ENCODE measurements at regions not wholly inside any gene's neighbourhood (a gene's known extent, or its start where the extent isn't known, plus 50 kb on each side); places are given as distances from the start of the nearest gene placed in this dataset.

DNA sequence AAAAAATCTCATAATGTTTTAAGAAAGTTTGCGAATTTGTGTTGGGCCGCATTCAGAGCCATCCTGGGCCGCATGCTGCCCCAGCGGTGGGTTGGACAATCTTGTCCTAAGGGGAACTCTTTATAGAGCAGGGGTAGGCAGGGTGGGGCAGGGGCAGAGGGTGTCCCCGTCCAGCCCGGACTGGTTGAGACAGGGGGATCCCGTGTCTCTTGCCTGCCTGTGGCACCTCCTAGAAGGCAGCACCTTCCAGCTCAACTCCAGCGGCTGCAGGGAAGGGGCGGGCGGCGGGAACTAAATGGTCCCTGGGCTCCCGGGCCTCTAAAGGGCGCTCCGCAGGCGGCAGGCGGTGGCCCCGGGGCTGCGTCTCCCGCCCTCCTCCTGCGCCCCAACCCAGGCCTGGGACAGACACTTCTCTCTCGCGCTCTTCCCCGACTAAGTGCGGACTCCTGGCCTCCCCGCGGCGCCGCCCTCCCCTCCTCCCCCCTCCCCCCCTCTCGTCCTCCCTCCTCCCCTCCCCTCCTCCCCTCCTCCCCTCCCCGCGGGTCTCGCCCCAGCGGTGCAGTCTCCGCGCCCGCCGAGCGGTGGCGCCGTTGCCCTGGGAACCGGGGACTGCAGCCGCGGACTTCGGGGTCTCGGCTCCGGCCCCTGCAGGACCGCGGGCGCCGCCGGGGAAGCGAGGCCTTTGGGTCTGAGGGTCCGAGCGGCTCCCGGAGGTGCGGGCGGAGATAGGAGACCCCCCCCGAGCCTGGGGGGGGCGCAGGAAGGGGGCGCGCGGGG lies 132.6 kb downstream of the MRPL36 start (continued):
- TF ChIP-seq, protein P1, sequence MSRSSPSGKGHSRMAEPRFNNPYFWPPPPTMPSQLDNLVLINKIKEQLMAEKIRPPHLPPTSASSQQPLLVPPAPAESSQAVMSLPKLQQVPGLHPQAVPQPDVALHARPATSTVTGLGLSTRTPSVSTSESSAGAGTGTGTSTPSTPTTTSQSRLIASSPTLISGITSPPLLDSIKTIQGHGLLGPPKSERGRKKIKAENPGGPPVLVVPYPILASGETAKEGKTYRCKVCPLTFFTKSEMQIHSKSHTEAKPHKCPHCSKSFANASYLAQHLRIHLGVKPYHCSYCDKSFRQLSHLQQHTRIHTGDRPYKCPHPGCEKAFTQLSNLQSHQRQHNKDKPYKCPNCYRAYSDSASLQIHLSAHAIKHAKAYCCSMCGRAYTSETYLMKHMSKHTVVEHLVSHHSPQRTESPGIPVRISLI (tag by site-specific recombination; IDR thresholded peaks at IDR 0.05), result no peak
- TF ChIP-seq ZNF341 (tag by site-specific recombination; IDR thresholded peaks at IDR 0.05; ENCODE audit: low read depth), result no peak; the same call in 1 of the 2 replicates
- TF ChIP-seq ZNF514 (tag by site-specific recombination; IDR thresholded peaks at IDR 0.05), result no peak
- TF ChIP-seq SP2 (tag by site-specific recombination; IDR thresholded peaks at IDR 0.05), result 0 out of 2 replicates have a peak, but pooled peaks have one; percentile 10
- TF ChIP-seq, protein P2, sequence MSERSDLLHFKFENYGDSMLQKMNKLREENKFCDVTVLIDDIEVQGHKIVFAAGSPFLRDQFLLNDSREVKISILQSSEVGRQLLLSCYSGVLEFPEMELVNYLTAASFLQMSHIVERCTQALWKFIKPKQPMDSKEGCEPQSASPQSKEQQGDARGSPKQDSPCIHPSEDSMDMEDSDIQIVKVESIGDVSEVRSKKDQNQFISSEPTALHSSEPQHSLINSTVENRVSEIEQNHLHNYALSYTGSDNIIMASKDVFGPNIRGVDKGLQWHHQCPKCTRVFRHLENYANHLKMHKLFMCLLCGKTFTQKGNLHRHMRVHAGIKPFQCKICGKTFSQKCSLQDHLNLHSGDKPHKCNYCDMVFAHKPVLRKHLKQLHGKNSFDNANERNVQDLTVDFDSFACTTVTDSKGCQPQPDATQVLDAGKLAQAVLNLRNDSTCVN (tag by site-specific recombination; optimal IDR thresholded peaks at IDR 0.05), result peak; percentile 69
- peak; percentile 67; the same call in 1 of the 2 replicates for TF ChIP-seq SCRT2 (tag by site-specific recombination; IDR thresholded peaks at IDR 0.05)
- TF ChIP-seq, protein P3, sequence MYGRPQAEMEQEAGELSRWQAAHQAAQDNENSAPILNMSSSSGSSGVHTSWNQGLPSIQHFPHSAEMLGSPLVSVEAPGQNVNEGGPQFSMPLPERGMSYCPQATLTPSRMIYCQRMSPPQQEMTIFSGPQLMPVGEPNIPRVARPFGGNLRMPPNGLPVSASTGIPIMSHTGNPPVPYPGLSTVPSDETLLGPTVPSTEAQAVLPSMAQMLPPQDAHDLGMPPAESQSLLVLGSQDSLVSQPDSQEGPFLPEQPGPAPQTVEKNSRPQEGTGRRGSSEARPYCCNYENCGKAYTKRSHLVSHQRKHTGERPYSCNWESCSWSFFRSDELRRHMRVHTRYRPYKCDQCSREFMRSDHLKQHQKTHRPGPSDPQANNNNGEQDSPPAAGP (tag by site-specific recombination; IDR thresholded peaks at IDR 0.05), result 0 out of 2 replicates have a peak, but pooled peaks have one; percentile 54
- peak; percentile 40 for TF ChIP-seq GLIS1 (tag by site-specific recombination; IDR thresholded peaks at IDR 0.05)
- TF ChIP-seq, protein P4, sequence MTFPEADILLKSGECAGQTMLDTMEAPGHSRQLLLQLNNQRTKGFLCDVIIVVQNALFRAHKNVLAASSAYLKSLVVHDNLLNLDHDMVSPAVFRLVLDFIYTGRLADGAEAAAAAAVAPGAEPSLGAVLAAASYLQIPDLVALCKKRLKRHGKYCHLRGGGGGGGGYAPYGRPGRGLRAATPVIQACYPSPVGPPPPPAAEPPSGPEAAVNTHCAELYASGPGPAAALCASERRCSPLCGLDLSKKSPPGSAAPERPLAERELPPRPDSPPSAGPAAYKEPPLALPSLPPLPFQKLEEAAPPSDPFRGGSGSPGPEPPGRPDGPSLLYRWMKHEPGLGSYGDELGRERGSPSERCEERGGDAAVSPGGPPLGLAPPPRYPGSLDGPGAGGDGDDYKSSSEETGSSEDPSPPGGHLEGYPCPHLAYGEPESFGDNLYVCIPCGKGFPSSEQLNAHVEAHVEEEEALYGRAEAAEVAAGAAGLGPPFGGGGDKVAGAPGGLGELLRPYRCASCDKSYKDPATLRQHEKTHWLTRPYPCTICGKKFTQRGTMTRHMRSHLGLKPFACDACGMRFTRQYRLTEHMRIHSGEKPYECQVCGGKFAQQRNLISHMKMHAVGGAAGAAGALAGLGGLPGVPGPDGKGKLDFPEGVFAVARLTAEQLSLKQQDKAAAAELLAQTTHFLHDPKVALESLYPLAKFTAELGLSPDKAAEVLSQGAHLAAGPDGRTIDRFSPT (tag by site-specific recombination; IDR thresholded peaks at IDR 0.05), result no peak
- TF ChIP-seq ZNF423 (tag by site-specific recombination; IDR thresholded peaks at IDR 0.05), result peak; percentile 73
- TF ChIP-seq KLF1 (tag by site-specific recombination; IDR thresholded peaks at IDR 0.05), result peak; percentile 67
- TF ChIP-seq ZNF560 (tag by site-specific recombination; IDR thresholded peaks at IDR 0.05; ENCODE audit: borderline replicate concordance), result no peak
- TF ChIP-seq ZNF10 (tag by site-specific recombination; IDR thresholded peaks at IDR 0.05), result no peak
- TF ChIP-seq, protein P5, sequence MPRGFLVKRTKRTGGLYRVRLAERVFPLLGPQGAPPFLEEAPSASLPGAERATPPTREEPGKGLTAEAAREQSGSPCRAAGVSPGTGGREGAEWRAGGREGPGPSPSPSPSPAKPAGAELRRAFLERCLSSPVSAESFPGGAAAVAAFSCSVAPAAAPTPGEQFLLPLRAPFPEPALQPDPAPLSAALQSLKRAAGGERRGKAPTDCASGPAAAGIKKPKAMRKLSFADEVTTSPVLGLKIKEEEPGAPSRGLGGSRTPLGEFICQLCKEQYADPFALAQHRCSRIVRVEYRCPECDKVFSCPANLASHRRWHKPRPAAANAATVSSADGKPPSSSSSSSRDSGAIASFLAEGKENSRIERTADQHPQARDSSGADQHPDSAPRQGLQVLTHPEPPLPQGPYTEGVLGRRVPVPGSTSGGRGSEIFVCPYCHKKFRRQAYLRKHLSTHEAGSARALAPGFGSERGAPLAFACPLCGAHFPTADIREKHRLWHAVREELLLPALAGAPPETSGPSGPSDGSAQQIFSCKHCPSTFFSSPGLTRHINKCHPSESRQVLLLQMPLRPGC (tag by site-specific recombination; IDR thresholded peaks at IDR 0.05), result no peak

DNA sequence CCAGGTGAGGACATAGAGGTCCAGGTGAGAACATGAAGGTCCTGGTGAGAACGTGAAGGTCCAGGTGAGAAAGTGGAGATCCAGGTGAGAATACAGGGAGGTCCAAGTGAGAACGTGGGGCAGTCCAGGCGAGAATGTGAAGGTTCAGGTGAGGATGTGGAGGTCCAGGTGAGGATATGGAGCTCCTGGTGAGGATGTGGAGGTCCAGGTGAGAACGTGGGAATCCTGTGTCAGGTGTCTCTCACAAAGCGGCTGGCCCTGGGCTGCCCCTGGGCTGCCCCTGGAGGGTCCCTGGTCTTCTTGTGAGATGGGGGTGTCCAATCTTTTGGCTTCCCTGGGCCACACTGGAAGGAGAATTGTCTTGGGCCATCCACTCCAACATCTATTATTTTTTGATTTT lies 133.4 kb downstream of the MRPL36 start:
- CTCF ChIA-PET, result no interaction called here
- H3K4me1 ChIP-seq (ENCODE audit: control insufficient read depth, insufficient read depth, low read length), result no peaks in the 10 kb centered on the region; the same call in 1 of the 2 replicates
- POLR2A ChIA-PET, result no interaction called here
- no peak overlapping the region for H3K4me3 ChIP-seq (ENCODE audit: low read depth, low read length)
- H3K27ac ChIP-seq (ENCODE audit: extremely low read depth, low read depth, low read length), result no peak overlapping the region
- no peaks in the 10 kb centered on the region for H3K36me3 ChIP-seq (ENCODE audit: control insufficient read depth in 2 of 2, insufficient read depth in 1 of 2, low read length in 2 of 2)
- H3K9me3 ChIP-seq (ENCODE audit: control insufficient read depth, insufficient read depth, low read depth, low read length), result no peaks in the 10 kb centered on the region
- TF ChIP-seq ZBTB17 (tag by site-specific recombination; IDR thresholded peaks at IDR 0.05) (no peak), ZNF624 (tag by site-specific recombination; IDR thresholded peaks at IDR 0.05) (no peak), ZNF133 (tag by site-specific recombination; IDR thresholded peaks at IDR 0.05) (no peak), ZNF791 (tag by site-specific recombination; IDR thresholded peaks at IDR 0.05) (no peak), ZNF221 (tag by site-specific recombination; IDR thresholded peaks at IDR 0.05; ENCODE audit: borderline replicate concordance) (no peak), ZNF658 (tag by site-specific recombination; IDR thresholded peaks at IDR 0.05) (no peak), ZNF776 (tag by site-specific recombination; IDR thresholded peaks at IDR 0.05; ENCODE audit: borderline replicate concordance) (no peak)
- TF ChIP-seq, protein P4 (tag by site-specific recombination; IDR thresholded peaks at IDR 0.05), result no peak
- TF ChIP-seq, protein P6, sequence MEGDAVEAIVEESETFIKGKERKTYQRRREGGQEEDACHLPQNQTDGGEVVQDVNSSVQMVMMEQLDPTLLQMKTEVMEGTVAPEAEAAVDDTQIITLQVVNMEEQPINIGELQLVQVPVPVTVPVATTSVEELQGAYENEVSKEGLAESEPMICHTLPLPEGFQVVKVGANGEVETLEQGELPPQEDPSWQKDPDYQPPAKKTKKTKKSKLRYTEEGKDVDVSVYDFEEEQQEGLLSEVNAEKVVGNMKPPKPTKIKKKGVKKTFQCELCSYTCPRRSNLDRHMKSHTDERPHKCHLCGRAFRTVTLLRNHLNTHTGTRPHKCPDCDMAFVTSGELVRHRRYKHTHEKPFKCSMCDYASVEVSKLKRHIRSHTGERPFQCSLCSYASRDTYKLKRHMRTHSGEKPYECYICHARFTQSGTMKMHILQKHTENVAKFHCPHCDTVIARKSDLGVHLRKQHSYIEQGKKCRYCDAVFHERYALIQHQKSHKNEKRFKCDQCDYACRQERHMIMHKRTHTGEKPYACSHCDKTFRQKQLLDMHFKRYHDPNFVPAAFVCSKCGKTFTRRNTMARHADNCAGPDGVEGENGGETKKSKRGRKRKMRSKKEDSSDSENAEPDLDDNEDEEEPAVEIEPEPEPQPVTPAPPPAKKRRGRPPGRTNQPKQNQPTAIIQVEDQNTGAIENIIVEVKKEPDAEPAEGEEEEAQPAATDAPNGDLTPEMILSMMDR (tag by site-specific recombination; IDR thresholded peaks at IDR 0.05), result no peak
- TF ChIP-seq, protein P7, sequence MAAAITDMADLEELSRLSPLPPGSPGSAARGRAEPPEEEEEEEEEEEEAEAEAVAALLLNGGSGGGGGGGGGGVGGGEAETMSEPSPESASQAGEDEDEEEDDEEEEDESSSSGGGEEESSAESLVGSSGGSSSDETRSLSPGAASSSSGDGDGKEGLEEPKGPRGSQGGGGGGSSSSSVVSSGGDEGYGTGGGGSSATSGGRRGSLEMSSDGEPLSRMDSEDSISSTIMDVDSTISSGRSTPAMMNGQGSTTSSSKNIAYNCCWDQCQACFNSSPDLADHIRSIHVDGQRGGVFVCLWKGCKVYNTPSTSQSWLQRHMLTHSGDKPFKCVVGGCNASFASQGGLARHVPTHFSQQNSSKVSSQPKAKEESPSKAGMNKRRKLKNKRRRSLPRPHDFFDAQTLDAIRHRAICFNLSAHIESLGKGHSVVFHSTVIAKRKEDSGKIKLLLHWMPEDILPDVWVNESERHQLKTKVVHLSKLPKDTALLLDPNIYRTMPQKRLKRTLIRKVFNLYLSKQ (tag by site-specific recombination; IDR thresholded peaks at IDR 0.05; ENCODE audit: borderline replicate concordance), result no peak

Measured in HEK293 (cell line).